HG03095 (cell line): ENCODE measurements at regions not wholly inside any gene's neighbourhood (a gene's known extent, or its start where the extent isn't known, plus 50 kb on each side); places are given as distances from the start of the nearest gene placed in this dataset.

ENCODE experiments used
- ATAC-seq: cut with Tn5 transposase; IDR thresholded peaks from one replicate; pipeline ENCODE4 v1.9.1; 2021; ENCODE audit warnings: moderate library complexity; ENCODE audit not compliant: unreplicated experiment

- no peak for ATAC-seq
Measured at GRCh38 chr15:47273864-47274263, 443.4 kb upstream of the SEMA6D start.

GRCh38 chr15:47283246-47283645 is 434.1 kb upstream of the SEMA6D start:
- ATAC-seq = no peak

- ATAC-seq = no peak
Measured at GRCh38 chr15:47288794-47289193, 428.5 kb upstream of the SEMA6D start.

- no peak for ATAC-seq
Measured at GRCh38 chr15:47289656-47290055, 427.6 kb upstream of the SEMA6D start.

GRCh38 chr15:47291767-47292166 is 425.5 kb upstream of the SEMA6D start:
- ATAC-seq = no peak

GRCh38 chr15:47292638-47293190 is 424.6 kb upstream of the SEMA6D start:
- no peak for ATAC-seq

GRCh38 chr15:47293466-47294162 is 423.7 kb upstream of the SEMA6D start:
- ATAC-seq = no peak

GRCh38 chr15:47294765-47295259 is 422.5 kb upstream of the SEMA6D start:
- no peak for ATAC-seq

GRCh38 chr15:47296881-47297280 is 420.4 kb upstream of the SEMA6D start:
- ATAC-seq = no peak

- ATAC-seq = no peak
Measured at GRCh38 chr15:47299846-47300434, 417.4 kb upstream of the SEMA6D start.

- no peak for ATAC-seq
Measured at GRCh38 chr15:47300596-47300995, 416.7 kb upstream of the SEMA6D start.

GRCh38 chr15:47301481-47301880 is 415.8 kb upstream of the SEMA6D start:
- ATAC-seq = no peak

- ATAC-seq = no peak
Measured at GRCh38 chr15:47304656-47305055, 412.6 kb upstream of the SEMA6D start.

GRCh38 chr15:47312161-47312560 is 405.1 kb upstream of the SEMA6D start:
- ATAC-seq = no peak

GRCh38 chr15:47326410-47327333 is 390.6 kb upstream of the SEMA6D start:
- ATAC-seq = no peak

- no peak for ATAC-seq
Measured at GRCh38 chr15:47331829-47332393, 385.4 kb upstream of the SEMA6D start.

GRCh38 chr15:47332481-47332880 is 384.8 kb upstream of the SEMA6D start:
- ATAC-seq = no peak

- ATAC-seq = no peak
Measured at GRCh38 chr15:47333734-47334133, 383.6 kb upstream of the SEMA6D start.

- ATAC-seq = no peak
Measured at GRCh38 chr15:47334805-47335535, 382.3 kb upstream of the SEMA6D start.

GRCh38 chr15:47337106-47337505 is 380.2 kb upstream of the SEMA6D start:
- no peak for ATAC-seq
